Amygdala (tissue), 56 donors: ENCODE measurements at regions not wholly inside any gene's neighbourhood (a gene's known extent, or its start where the extent isn't known, plus 50 kb on each side); places are given as distances from the start of the nearest gene placed in this dataset.

Experiments
- DNase-seq, 56 donors: peaks; one replicate each; lab custom pipeline; 2025; lab: John Stamatoyannopoulos, UW

DNA sequence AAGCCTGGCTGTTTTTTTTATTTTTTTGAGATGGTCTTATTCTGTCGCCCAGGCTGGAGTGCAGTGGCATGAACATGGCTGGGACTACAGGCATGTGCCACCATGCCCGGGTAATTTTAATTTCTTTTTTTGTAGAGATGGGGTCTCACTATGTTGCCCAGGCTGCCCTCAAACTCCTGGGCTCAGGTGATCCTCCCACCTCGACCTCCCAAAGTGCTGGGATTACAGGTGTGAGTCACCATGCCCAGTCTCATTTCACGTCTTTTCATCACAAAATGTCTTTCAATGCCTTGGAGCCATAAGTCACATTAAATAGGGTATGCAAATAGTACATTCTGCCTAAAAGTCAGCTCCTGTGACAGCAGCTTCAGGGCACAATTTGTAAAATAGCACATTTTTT, 52.8 kb downstream of the SOX2 start:
- no peak for DNase-seq

DNA sequence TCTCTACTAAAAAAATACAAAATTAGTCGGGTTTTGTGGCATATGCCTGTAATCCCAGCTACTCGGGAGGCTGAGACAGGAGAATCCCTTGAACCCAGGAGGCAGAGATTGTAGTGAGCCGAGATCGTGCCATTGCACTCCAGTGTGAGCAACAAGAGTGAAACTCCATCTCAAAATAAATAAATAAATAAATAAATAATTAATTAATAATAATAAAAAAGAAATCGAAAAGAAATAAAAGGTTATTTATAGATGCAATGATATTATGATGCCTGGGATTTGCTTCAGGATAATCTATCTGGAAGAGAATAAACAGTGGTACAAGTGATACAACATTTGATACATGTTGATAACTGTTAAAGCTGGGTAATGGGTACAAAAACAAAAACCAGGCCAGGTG, 58.6 kb downstream of the SOX2 start:
- DNase-seq = no peak

- no peak for DNase-seq
Observed at GRCh38 chr3:181771120-181771519, 59.4 kb downstream of the SOX2 start.

DNA sequence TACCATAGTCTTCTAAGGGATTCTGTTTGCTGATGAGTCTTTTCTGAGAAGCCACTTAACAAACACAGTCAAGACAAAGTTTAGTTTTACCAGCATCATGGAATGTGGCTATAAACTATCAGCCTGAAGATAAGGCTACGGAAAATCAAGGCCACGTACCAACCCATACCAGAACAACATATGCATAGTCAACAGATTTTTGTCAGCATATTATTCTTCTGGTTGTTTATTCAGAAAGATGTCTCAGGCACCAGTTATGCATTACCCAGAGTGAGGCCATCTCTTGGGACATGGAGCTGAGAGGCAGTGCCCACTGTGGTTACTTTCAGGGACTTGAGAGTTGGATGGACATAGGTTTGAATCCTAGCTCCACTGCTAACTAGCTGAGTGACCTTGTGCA, 60.4 kb downstream of the SOX2 start:
- no peak for DNase-seq

DNA sequence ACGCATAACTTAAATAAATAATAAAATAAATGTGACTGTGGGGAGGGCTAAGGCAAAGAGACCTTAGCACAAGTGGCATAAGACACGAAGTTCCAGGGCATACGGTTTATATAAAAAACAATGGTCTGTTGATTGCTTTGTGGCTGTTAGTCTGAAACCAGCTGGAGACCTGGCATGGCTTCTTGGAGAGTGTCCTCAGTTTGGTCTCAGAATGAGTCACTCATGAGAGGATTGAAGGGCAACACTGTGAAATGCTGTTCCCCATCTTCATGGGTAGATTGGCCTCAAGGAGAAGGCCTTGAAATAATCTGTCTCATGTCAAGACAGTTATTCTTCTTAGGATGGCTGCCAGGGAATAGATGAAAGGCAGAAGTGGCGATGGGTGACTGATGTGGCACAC, 62.2 kb downstream of the SOX2 start:
- peak in 8 of 56 donors; percentile 3 to 32 (median 7) for DNase-seq

DNA sequence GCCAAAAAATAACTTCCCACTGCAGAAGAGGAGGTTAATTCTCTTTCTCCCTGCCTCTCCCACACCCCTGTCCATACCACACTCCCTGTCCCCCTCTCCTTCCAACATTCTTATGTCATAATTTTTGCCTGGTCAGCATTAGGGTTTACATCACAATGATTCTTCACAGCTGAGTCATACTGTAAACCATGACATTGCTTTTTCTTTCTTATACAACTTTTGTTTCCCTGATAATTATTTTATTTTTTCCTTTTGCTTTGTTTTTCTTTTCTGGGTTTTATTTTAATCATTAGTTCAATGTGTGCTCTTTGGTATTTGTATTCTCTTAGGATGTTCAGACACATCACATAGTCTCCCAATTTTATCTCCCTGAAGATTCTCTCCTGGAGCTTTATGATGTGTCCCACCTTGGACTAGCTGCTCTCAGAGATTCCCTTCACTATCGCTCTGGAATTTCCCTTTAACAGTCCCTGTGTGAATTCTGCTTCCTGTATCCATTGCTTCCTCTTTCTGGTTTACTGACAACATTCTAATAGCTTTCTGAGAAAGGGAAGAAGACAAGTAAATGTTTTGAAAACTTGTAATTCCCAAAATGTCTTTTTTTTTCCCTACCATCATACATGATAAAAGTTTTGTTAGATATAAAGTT, 70.7 kb downstream of the SOX2 start:
- no peak for DNase-seq

- DNase-seq = peak in 1 of 56 donors; percentile 4
Observed at GRCh38 chr3:181790561-181790960, 78.8 kb downstream of the SOX2 start.

GRCh38 chr3:181791056-181791955, 79.6 kb downstream of the SOX2 start:
- DNase-seq = no peak

DNA sequence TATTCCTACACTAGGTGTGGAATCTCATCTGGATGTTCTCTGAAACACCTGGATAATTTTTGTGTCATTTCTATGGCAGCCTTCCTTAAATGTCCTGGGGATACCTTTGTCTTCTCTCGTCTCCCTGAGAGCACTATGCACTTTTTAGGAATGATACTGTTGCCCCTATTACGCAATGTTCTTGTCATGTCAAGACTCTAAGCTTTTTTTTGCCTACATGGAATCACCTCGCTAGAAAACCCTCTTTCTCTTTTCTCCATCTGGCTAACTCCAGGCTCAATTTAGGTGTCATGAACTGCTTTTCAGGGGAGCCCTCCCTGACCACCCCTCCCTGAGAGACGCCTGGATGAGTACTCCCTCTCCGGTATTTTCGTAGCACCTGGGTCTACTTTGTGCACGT, 81.3 kb downstream of the SOX2 start:
- DNase-seq = no peak

GRCh38 chr3:181794011-181794790, 82.5 kb downstream of the SOX2 start:
- DNase-seq = no peak

DNA sequence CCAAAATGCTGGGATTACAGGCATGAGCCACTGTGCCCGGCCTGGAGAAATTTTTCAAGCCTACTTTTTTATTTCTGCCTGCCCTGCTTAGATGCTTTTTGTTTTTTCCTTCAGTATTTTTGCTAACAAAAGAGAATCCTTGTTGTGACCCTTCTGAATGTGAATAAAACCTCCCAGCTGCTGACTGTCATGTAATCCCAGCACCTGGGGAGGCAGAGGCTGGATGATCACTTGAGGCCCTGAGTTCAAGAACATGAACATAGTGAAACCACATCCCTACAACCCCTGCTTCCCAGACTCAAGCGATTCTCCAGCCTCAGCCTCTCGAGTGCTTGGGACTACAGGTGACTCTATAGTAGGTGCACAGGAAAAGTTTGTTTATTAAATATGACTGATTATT, 84.9 kb downstream of the SOX2 start:
- DNase-seq = no peak

DNA sequence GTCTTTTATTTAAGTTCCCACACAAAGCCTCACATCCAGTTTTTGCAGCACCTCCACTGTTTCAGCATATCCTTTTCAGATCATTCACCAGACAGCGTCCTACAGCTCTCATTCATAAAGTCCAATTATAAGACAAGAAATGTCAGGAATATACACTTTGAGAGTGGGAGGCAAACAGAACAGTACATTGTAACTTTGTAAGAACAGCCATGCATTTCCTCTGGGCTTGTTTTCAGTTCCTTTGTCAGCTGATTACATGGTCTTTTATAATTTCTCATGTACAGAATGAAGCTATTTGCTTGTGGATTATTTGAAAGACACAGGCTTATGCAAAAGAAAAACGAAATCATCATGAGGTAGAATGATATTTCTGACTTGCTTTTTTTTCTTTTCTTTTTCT, 85.7 kb downstream of the SOX2 start:
- DNase-seq = no peak

- no peak for DNase-seq
Observed at GRCh38 chr3:181805703-181806102, 94.0 kb downstream of the SOX2 start.

DNA sequence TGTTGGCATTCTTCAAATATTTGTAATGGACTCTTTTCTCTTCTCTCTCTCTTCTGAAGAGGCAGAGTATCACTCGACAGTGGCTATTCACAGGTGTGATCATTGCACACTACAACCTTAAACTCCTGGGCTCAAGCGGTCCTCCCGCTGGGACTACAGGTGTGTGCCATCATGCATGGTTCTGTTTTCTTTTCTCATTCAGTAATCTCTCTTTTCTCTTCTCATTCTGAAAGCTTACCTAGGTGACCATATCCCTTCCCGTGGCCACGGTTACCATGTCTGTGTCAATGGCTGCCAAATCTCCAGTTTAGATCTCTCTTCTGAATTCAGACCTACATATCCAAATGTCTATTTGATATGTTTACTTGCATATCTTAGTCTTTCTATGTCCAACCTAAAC, 96.3 kb downstream of the SOX2 start:
- DNase-seq = no peak

DNA sequence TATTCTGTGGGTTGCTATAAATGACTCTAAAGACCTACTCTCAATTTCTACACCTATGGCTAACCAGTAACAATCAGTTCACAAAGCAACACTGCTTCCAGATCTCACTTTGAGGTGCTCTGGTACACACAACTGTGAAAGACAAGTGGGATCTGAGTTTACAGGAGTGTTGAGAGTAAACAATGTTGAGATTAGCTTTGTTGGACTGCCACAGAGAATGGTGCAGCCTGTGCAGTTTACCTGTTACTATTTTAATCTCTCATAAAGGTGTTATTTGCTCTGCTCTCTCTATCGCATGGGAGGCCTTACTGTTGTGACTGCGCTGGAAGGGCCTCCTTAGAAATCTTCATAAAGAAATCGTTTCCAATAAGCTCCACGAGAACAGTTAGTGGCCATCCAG, 112.0 kb downstream of the SOX2 start:
- DNase-seq = no peak

DNA sequence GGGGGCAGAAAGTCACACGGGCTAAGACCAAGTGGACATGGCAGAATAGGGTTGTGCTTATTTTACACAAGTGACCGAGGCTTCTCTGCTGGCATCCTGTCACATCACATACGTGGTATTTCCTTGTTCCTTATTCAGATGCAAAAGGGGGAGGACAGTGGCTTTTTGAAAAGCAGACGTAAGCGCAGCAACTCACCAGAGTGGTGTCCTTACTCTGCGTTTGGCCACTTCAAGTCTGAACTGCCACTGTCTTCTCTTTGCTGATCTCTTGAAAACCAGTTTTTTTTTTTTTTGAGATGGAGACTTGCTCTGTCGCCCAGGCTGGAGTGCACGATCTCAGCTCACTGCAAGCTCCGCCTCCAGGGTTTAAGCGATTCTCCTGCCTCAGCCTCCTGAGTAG, 113.2 kb downstream of the SOX2 start:
- DNase-seq = no peak

DNA sequence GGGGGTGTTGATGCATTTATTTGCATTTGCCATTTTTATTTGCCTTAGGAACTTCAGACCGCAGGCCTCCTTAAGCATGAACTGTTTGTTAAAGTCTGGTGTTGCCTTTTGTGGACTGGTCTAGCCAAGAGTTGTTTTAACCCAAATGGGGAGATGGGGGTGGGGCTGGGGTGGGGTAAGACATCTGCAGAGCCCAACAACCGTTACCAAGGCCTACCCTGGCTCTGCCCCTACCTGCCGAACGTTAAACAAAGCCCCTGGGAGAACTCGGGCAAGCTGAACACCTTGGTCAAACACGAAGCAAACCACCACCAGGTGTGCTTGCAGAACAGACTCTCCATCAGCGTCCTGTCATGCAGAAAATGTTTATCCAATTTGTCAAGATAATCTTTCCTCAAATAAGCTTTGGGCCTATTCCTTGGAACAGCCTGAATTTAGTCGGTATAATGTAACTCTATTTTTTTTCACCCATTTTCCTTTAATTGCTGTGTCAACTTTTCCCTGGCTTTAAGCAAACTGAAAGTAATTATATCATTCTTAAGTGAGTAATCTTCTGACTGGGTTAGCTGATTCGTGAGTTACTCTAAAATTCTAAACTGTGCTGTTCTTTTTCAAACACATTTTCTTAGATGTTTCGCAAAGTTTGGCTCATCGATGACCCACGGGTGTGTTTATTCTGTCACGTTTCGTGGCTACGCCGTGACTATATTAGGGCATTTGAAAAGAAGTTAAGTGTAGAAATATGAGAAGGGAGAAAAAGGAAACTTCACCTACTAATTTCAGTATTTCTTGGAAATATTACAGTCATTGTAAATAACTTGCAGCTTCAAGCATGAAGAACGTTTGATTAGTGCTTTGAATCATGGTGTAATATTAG, 127.6 kb downstream of the SOX2 start:
- DNase-seq = no peak

- no peak for DNase-seq
Observed at GRCh38 chr3:181839916-181840297, 128.2 kb downstream of the SOX2 start.

- no peak for DNase-seq
Observed at GRCh38 chr3:181844211-181844610, 132.5 kb downstream of the SOX2 start.

- no peak for DNase-seq
Observed at GRCh38 chr3:181847276-181847675, 135.6 kb downstream of the SOX2 start.
